ENCODE measurements at regions not wholly inside any gene's neighbourhood (a gene's known extent, or its start where the extent isn't known, plus 50 kb on each side); places are given as distances from the start of the nearest gene placed in this dataset.

GRCh38 chr14:75333606-75334548 lies 55.2 kb downstream of the FOS start:
- peak; percentile 78 for DNase-seq

- DNase-seq: no peak
These were observed 56.0 kb downstream of the FOS start for GRCh38 chr14:75334549-75335051.

GRCh38 chr14:75335571-75335970 lies 56.9 kb downstream of the FOS start:
- DNase-seq: no peak

GRCh38 chr14:75338398-75338797 lies 59.8 kb downstream of the FOS start:
- DNase-seq: no peak

- DNase-seq: no peak
These were observed 60.4 kb downstream of the FOS start for GRCh38 chr14:75339059-75339458.

- no peak for DNase-seq
These were observed 62.3 kb downstream of the FOS start for GRCh38 chr14:75340921-75341320.

- DNase-seq: no peak
These were observed 63.0 kb downstream of the FOS start for GRCh38 chr14:75341620-75342019.

GRCh38 chr14:75342762-75343599 lies 64.4 kb downstream of the FOS start:
- no peak for DNase-seq

GRCh38 chr14:75343911-75344310 lies 65.3 kb downstream of the FOS start:
- no peak for DNase-seq

GRCh38 chr14:75344411-75344810 lies 65.8 kb downstream of the FOS start:
- no peak for DNase-seq

GRCh38 chr14:75350505-75351060 lies 72.0 kb downstream of the FOS start:
- no peak for DNase-seq

- DNase-seq: no peak
These were observed 68.7 kb upstream of the JDP2 start for GRCh38 chr14:75359098-75359497.

- DNase-seq: no peak
These were observed 66.8 kb upstream of the JDP2 start for GRCh38 chr14:75361041-75361440.

GRCh38 chr14:75361751-75362433 lies 65.9 kb upstream of the JDP2 start:
- DNase-seq: no peak

GRCh38 chr14:75363130-75363529 lies 64.7 kb upstream of the JDP2 start:
- DNase-seq: no peak

GRCh38 chr14:75363570-75364227 lies 64.1 kb upstream of the JDP2 start:
- DNase-seq: no peak

GRCh38 chr14:75365116-75365515 lies 62.7 kb upstream of the JDP2 start:
- no peak for DNase-seq

GRCh38 chr14:75366963-75367362 lies 60.9 kb upstream of the JDP2 start:
- no peak for DNase-seq

GRCh38 chr14:75368333-75368732 lies 59.5 kb upstream of the JDP2 start:
- no peak for DNase-seq

GRCh38 chr14:75369506-75369905 lies 58.3 kb upstream of the JDP2 start:
- DNase-seq: no peak

GRCh38 chr14:75370416-75371205 lies 57.2 kb upstream of the JDP2 start:
- no peak for DNase-seq

Data from CD4-positive, alpha-beta T cell treated with Interleukin-17A for 4 hours (primary cell).